Heart left ventricle (tissue), 16 donors: ENCODE measurements at regions not wholly inside any gene's neighbourhood (a gene's known extent, or its start where the extent isn't known, plus 50 kb on each side); places are given as distances from the start of the nearest gene placed in this dataset.
"Not testable (repeated sequence)": the region's sequence is repeated elsewhere in the genome, so short reads cannot be mapped to it uniquely, and the experiment has no call there.

Experiments
- ATAC-seq, 4 donors: fragments of 200-7000 bp; cut with Tn5 transposase; one replicate each; pipeline ENCODE4 v1.9.1; 2020 to 2022; ENCODE audit warnings: moderate library complexity in 4 of 4, mild to moderate bottlenecking in 3 of 4, moderate number of reproducible peaks in 1 of 4
- DNase-seq, 5 donors: peaks; one replicate each; pipeline ENCODE4 v3.0.0-alpha.2; 2020
- H3K27ac ChIP-seq, 12 donors: fragments of 200-600 bp; sonication (generic) in 4 of 12; one replicate each; pipeline versions ENCODE4 v1.5.0 to v1.8.0; 2016 to 2022; ENCODE audit warnings: mild to moderate bottlenecking in 2 of 12
- H3K27me3 ChIP-seq, 9 donors: fragments of 200-600 bp; sonication (generic) in 2 of 9; one replicate each; pipeline versions ENCODE4 v1.5.1 to v1.8.0; 2016 to 2022; ENCODE audit warnings: mild to moderate bottlenecking in 3 of 9
- H3K36me3 ChIP-seq, 9 donors: fragments of 200-600 bp; sonication (generic) in 2 of 9; one replicate each; pipeline versions ENCODE4 v1.5.0 to v1.8.0; 2018 to 2022; ENCODE audit warnings: mild to moderate bottlenecking in 2 of 9
- H3K4me1 ChIP-seq, 12 donors: fragments of 200-600 bp; sonication (generic) in 4 of 12; one replicate each; pipeline versions ENCODE4 v1.5.0 to v1.8.0; 2016 to 2022; ENCODE audit warnings: mild to moderate bottlenecking in 3 of 12
- H3K4me3 ChIP-seq, 12 donors: fragments of 200-600 bp; sonication (generic) in 4 of 12; one replicate each; pipeline versions ENCODE4 v1.5.0 to v1.8.0; 2017 to 2022; ENCODE audit warnings: mild to moderate bottlenecking in 9 of 12, moderate library complexity in 4 of 12
- H3K9me3 ChIP-seq, 12 donors: fragments of 200-600 bp; sonication (generic) in 4 of 12; one replicate each; pipeline versions ENCODE4 v1.5.0 to v1.8.0; 2016 to 2022; ENCODE audit warnings: mild to moderate bottlenecking in 1 of 12
- POLR2A ChIP-seq, 2 donors: fragments of 450-650 bp; IDR thresholded peaks; one replicate each; pipeline ENCODE4 v1.6.1; 2017; ENCODE audit warnings: antibody characterized with exemption in 2 of 2, mild to moderate bottlenecking in 2 of 2, moderate library complexity in 2 of 2
- WGBS, 4 donors: extraction: QIAGEN DNeasy Blood & Tissue Kit in 2 of 4; methylation state at CpG; one replicate each; pipeline versions ENCODE4 v1.1.5 to v1.1.7; 2013 to 2018; 5-methylcytosine and 5-hydroxymethylcytosine counted together
- intact Hi-C, 10 donors: fragments of 100-400 bp; cut with DNase I; formaldehyde crosslinking; loops; one replicate each; pipeline versions ENCODE4 v1.11.1 to v1.14.2; 2022
- TF ChIP-seq, protein P1 (sequence below), 12 donors: fragments of 200-600 bp; sonication (generic) in 4 of 12; IDR thresholded peaks; one replicate each; pipeline versions ENCODE4 v1.5.0 to v1.8.0; 2018 to 2022; ENCODE audit warnings: antibody characterized with exemption in 12 of 12, mild to moderate bottlenecking in 5 of 12
- donor health status: ischemic (EF 13 %, LVEDD 7.1; RV severe dilation, severe dysfunction).
- donor health status: healthy with polysubstance abuse.
- donor health status: DM: no; HTN: yes; CAD: no.
- donor health status: DM: no; HTN: no; CAD: no.
- donor health status: ischemic (EF 25% LVEDD 6.9; RV normal size, moderate dysfunction).
- donor health status: ischemic (EF 25% LVEDD 5.7; RV mildly dilated, moderate dysfunction).
- donor health status: healthy.
- donor health status: DM: yes; HTN: yes; CAD: no.
- donor health status: ischemic (EF 35%, LVEDD 5.7; RV mildly dilated, moderate dysfunction).
- donor health status: nonischemic (EF 11% LVEDD 7.7; RV severe dilation, severe dysfunction).
- donor health status: DM: yes; HTN: yes; CAD: no.
- donor health status: PGD.
- donor health status: ischemic (EF 29% LVEDD 5.4; RV normal size, mild dysfunction).
- donor health status: nonischemic (EF 23%, LVEDD 6.1; RV moderate dilation, normal function).

DNA sequence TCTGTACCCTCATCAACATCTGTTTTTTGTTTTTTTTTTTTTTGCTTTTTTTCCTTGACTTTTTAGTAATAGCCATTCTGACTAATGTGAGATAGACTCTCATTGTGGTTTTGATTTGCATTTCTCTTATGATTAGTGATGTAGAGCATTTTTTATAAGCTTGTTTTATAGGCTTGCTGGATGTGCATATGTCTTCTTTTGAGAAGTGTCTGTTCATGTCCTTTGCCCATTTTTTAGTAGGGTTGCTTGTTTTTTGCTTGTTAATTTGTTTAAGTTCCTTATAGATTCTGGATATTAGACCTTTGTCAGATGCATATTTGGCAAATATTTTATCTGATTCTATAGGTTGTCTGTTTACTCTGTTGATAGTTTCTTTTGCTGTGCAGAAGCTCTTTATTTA lies 53.5 kb upstream of the FAR1 start:
- H3K36me3 ChIP-seq, H3K4me3 ChIP-seq, H3K4me1 ChIP-seq, DNase-seq, ATAC-seq, H3K27me3 ChIP-seq, H3K27ac ChIP-seq, intact Hi-C loops: not testable (repeated sequence)
- H3K9me3 ChIP-seq: peaks cover 0 to 58% (median 20%) of the 10 kb centered on the region in 12 donors

DNA sequence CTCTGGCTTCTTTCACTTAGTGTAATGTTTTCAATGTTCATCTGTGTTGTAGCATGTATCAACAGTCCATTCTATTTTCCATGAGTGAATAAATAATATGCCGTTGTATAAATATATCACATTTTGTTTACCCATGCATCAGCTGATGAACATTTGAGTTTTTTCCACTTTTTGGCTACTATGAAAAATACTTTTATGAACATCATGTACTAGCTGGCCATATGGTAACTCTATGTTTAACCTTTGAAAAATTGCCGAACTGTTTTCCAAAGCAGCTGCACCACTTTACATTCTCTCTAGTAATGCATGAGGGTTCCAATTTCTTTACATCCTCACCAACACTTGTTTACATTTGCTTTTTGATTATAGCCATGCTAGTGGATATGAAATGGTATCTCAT lies 59.8 kb upstream of the FAR1 start:
- Histone ChIP-seq H3K9me3 (peaks cover 0 to 7% (median 0%) of the 10 kb centered on the region in 12 donors), H3K36me3 (no peaks in the 10 kb centered on the region), H3K27ac (no peak overlapping the region), H3K4me1 (no peaks in the 10 kb centered on the region), H3K27me3 (no peaks in the 10 kb centered on the region), H3K4me3 (no peak overlapping the region)
- 44 to 69% (median 67%) methylated on average over 2 of the region's 2 CpGs for WGBS, 4 donors
- TF ChIP-seq POLR2A (IDR thresholded peaks at IDR 0.05): no peak
- TF ChIP-seq, protein P1, sequence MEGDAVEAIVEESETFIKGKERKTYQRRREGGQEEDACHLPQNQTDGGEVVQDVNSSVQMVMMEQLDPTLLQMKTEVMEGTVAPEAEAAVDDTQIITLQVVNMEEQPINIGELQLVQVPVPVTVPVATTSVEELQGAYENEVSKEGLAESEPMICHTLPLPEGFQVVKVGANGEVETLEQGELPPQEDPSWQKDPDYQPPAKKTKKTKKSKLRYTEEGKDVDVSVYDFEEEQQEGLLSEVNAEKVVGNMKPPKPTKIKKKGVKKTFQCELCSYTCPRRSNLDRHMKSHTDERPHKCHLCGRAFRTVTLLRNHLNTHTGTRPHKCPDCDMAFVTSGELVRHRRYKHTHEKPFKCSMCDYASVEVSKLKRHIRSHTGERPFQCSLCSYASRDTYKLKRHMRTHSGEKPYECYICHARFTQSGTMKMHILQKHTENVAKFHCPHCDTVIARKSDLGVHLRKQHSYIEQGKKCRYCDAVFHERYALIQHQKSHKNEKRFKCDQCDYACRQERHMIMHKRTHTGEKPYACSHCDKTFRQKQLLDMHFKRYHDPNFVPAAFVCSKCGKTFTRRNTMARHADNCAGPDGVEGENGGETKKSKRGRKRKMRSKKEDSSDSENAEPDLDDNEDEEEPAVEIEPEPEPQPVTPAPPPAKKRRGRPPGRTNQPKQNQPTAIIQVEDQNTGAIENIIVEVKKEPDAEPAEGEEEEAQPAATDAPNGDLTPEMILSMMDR (IDR thresholded peaks at IDR 0.05): no peak
- intact Hi-C loops: no loop called here
- no peak for ATAC-seq
- no peak for DNase-seq

DNA sequence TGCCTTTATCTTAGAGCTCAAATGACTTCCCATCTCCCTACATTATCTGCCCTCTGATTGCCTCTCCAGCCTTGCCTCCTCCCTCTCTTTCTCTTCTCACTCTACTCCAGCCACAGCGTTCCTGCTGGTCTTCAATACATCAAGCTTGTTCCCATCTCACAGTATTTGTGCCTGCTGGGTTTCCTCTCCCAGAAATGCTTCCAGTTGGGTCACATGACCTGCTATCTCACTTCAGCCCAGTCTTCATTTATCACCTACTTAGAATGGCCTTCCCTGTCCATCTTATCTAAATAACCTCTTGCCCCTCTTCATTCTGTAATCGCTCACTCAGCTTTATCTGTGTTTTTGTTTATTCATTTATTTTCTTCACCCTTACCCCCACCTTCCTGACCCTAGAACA lies 61.8 kb upstream of the FAR1 start:
- intact Hi-C loops: no loop called here
- H3K9me3 ChIP-seq: no peaks in the 10 kb centered on the region
- TF ChIP-seq POLR2A (IDR thresholded peaks at IDR 0.05): no peak
- TF ChIP-seq, protein P1 (IDR thresholded peaks at IDR 0.05): no peak
- H3K4me1 ChIP-seq: no peaks in the 10 kb centered on the region
- H3K27ac ChIP-seq: no peak overlapping the region
- 8 to 11% (median 10%) methylated on average over 2 of the region's 2 CpGs for WGBS, 4 donors
- ATAC-seq (no peak), DNase-seq (no peak)
- peaks cover 0 to under 1% (median 0%) of the 10 kb centered on the region in 9 donors for H3K27me3 ChIP-seq
- H3K36me3 ChIP-seq: no peaks in the 10 kb centered on the region
- no peak overlapping the region for H3K4me3 ChIP-seq

DNA sequence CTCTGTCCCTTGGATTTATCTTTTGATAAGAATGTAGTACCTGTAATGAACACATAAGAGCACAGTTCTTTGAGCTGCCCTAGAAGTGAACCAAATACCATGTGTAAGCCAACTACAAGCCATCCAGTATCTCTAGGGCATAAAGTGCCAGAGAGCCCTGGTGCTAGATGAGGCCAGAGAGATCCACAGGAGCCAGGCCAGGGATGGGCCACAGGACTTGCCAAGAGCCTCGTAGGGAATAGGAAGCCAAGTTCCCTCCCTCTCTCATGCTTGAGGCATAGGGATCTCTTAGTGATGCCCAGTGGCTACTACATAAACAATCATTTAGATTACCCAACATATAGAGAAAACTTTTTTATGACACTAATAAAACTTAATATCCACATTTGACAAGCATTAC lies 64.8 kb upstream of the FAR1 start:
- no peak overlapping the region for H3K4me3 ChIP-seq
- H3K27me3 ChIP-seq: peaks cover 0 to 4% (median 0%) of the 10 kb centered on the region in 9 donors
- ATAC-seq (peak in 1 of 4 donors; percentile 39), DNase-seq (peak in 1 of 5 donors; percentile 31)
- 11 to 56% (median 38%) methylated on average over 1 of the region's 1 CpG for WGBS, 4 donors
- H3K27ac ChIP-seq: no peak overlapping the region
- H3K9me3 ChIP-seq: no peaks in the 10 kb centered on the region
- H3K36me3 ChIP-seq: no peaks in the 10 kb centered on the region
- no peaks in the 10 kb centered on the region for H3K4me1 ChIP-seq
- intact Hi-C loops: no loop called here
- TF ChIP-seq, protein P1 (IDR thresholded peaks at IDR 0.05): no peak
- TF ChIP-seq POLR2A (IDR thresholded peaks at IDR 0.05): no peak

GRCh38 chr11:13602844-13603243 lies 65.6 kb upstream of the FAR1 start:
- no peak for ATAC-seq
- intact Hi-C loops: no loop called here

More at GRCh38 chr11:13602844-13603243, 65.6 kb upstream of the FAR1 start:
- Histone ChIP-seq H3K27ac (no peak overlapping the region), H3K36me3 (no peaks in the 10 kb centered on the region), H3K9me3 (no peaks in the 10 kb centered on the region), H3K4me3 (no peak overlapping the region), H3K27me3 (peaks cover 0 to 4% (median 0%) of the 10 kb centered on the region in 9 donors), H3K4me1 (no peaks in the 10 kb centered on the region)
- TF ChIP-seq, protein P1 (IDR thresholded peaks at IDR 0.05): no peak
- no peak for TF ChIP-seq POLR2A (IDR thresholded peaks at IDR 0.05)
- DNase-seq: no peak
